ENCODE measurements at regions not wholly inside any gene's neighbourhood (a gene's known extent, or its start where the extent isn't known, plus 50 kb on each side); places are given as distances from the start of the nearest gene placed in this dataset.

- ChIA-PET POLR2A (no interaction called here), CTCF (interaction anchor here (1.0 kb wide), 1 partner anchor 13 kb away, joined by 3 read pairs; no protein-coding TSS in a partner anchor)
- Mint-ChIP-seq H3K27ac (peak overlapping the region in 1 of 8 donors; percentile 5), H3K4me1 (peaks cover 0 to 6% (median 0%) of the 10 kb centered on the region in 3 donors), H3K27me3 (peaks cover 4 to 17% of the 10 kb centered on the region in 2 donors), H3K4me3 (no peak overlapping the region), H3K9me3 (no peaks in the 10 kb centered on the region), H3K36me3 (peaks cover 0 to 3% (median 0%) of the 10 kb centered on the region in 3 donors)
- H3K4me3 ChIP-seq (ENCODE audit: low read length), result no peak overlapping the region
- H3K36me3 ChIP-seq (ENCODE audit: insufficient read depth, low read length), result no peaks in the 10 kb centered on the region
- H3K9me3 ChIP-seq (ENCODE audit: low read length), result no peaks in the 10 kb centered on the region
- no peak for DNase-seq
- H3K27ac ChIP-seq (ENCODE audit: low read depth, low read length), result no peak overlapping the region
- H3K4me1 ChIP-seq (ENCODE audit: insufficient read depth, low read length), result no peaks in the 10 kb centered on the region
- no peaks in the 10 kb centered on the region for H3K27me3 ChIP-seq (ENCODE audit: insufficient read depth, low read length, poor library complexity, severe bottlenecking)
These were observed 86.9 kb upstream of the RPS23 start for GRCh38 chr5:82365026-82365425.

GRCh38 chr5:82364497-82364896 lies 86.3 kb upstream of the RPS23 start:
- ChIA-PET CTCF (no interaction called here), POLR2A (no interaction called here)
- no peak for DNase-seq
- no peaks in the 10 kb centered on the region for H3K36me3 ChIP-seq (ENCODE audit: insufficient read depth, low read length)
- no peaks in the 10 kb centered on the region for H3K4me1 ChIP-seq (ENCODE audit: insufficient read depth, low read length)
- Mint-ChIP-seq H3K4me1 (peaks cover 0 to 6% (median 0%) of the 10 kb centered on the region in 3 donors), H3K36me3 (peaks cover 0 to 3% (median 0%) of the 10 kb centered on the region in 3 donors), H3K27ac (peak overlapping the region in 1 of 8 donors; percentile 56), H3K27me3 (peaks cover 4 to 17% of the 10 kb centered on the region in 2 donors), H3K9me3 (no peaks in the 10 kb centered on the region), H3K4me3 (no peak overlapping the region)
- H3K9me3 ChIP-seq (ENCODE audit: low read length), result no peaks in the 10 kb centered on the region
- no peaks in the 10 kb centered on the region for H3K27me3 ChIP-seq (ENCODE audit: insufficient read depth, low read length, poor library complexity, severe bottlenecking)
- no peak overlapping the region for H3K27ac ChIP-seq (ENCODE audit: low read depth, low read length)
- H3K4me3 ChIP-seq (ENCODE audit: low read length), result no peak overlapping the region

GRCh38 chr5:82363524-82363923 lies 85.4 kb upstream of the RPS23 start:
- Mint-ChIP-seq H3K9me3 (no peaks in the 10 kb centered on the region), H3K27me3 (peaks cover 4 to 17% of the 10 kb centered on the region in 2 donors), H3K27ac (no peak overlapping the region), H3K36me3 (peaks cover 0 to 3% (median 0%) of the 10 kb centered on the region in 3 donors), H3K4me3 (no peak overlapping the region), H3K4me1 (peaks cover 2 to 9% (median 3%) of the 10 kb centered on the region in 3 donors)
- POLR2A ChIA-PET, result no interaction called here
- CTCF ChIA-PET, result interaction anchor here (0.7 kb wide), 1 partner anchor 11 kb away, joined by 4 read pairs; no protein-coding TSS in a partner anchor
- H3K4me1 ChIP-seq (ENCODE audit: insufficient read depth, low read length), result no peaks in the 10 kb centered on the region
- no peaks in the 10 kb centered on the region for H3K36me3 ChIP-seq (ENCODE audit: insufficient read depth, low read length)
- no peak overlapping the region for H3K27ac ChIP-seq (ENCODE audit: low read depth, low read length)
- no peak overlapping the region for H3K4me3 ChIP-seq (ENCODE audit: low read length)
- H3K9me3 ChIP-seq (ENCODE audit: low read length), result no peaks in the 10 kb centered on the region
- no peaks in the 10 kb centered on the region for H3K27me3 ChIP-seq (ENCODE audit: insufficient read depth, low read length, poor library complexity, severe bottlenecking)
- DNase-seq, result no peak

- DNase-seq, result no peak
- Mint-ChIP-seq H3K27me3 (peaks cover 4 to 17% of the 10 kb centered on the region in 2 donors), H3K9me3 (no peaks in the 10 kb centered on the region), H3K4me1 (peaks cover 10 to 18% (median 11%) of the 10 kb centered on the region in 3 donors), H3K4me3 (no peak overlapping the region), H3K27ac (peak overlapping the region in 2 of 8 donors; percentile 22 to 39), H3K36me3 (peaks cover 0 to 3% (median 0%) of the 10 kb centered on the region in 3 donors)
- H3K4me3 ChIP-seq (ENCODE audit: low read length), result no peak overlapping the region
- H3K4me1 ChIP-seq (ENCODE audit: insufficient read depth, low read length), result peaks cover 7% of the 10 kb centered on the region
- H3K36me3 ChIP-seq (ENCODE audit: insufficient read depth, low read length), result no peaks in the 10 kb centered on the region
- H3K27ac ChIP-seq (ENCODE audit: low read depth, low read length), result no peak overlapping the region
- no peaks in the 10 kb centered on the region for H3K9me3 ChIP-seq (ENCODE audit: low read length)
- ChIA-PET POLR2A (no interaction called here), CTCF (interaction anchor here (0.7 kb wide), 1 partner anchor 10 kb away, joined by 4 read pairs; no protein-coding TSS in a partner anchor)
- H3K27me3 ChIP-seq (ENCODE audit: insufficient read depth, low read length, poor library complexity, severe bottlenecking), result no peaks in the 10 kb centered on the region
These were observed 84.5 kb upstream of the RPS23 start for GRCh38 chr5:82362636-82363035.

GRCh38 chr5:82360022-82360421 lies 81.9 kb upstream of the RPS23 start:
- no peak for DNase-seq
- Mint-ChIP-seq H3K4me3 (no peak overlapping the region), H3K27ac (peak overlapping the region in 2 of 8 donors; percentile 64 to 95), H3K9me3 (no peaks in the 10 kb centered on the region), H3K27me3 (peaks cover 1 to 2% of the 10 kb centered on the region in 2 donors), H3K36me3 (peaks cover 0 to 3% (median 0%) of the 10 kb centered on the region in 3 donors), H3K4me1 (peaks cover 21 to 37% (median 27%) of the 10 kb centered on the region in 3 donors)
- H3K4me3 ChIP-seq (ENCODE audit: low read length), result no peak overlapping the region
- no peaks in the 10 kb centered on the region for H3K27me3 ChIP-seq (ENCODE audit: insufficient read depth, low read length, poor library complexity, severe bottlenecking)
- ChIA-PET CTCF (no interaction called here), POLR2A (no interaction called here)
- H3K9me3 ChIP-seq (ENCODE audit: low read length), result no peaks in the 10 kb centered on the region
- peaks cover 19% of the 10 kb centered on the region for H3K4me1 ChIP-seq (ENCODE audit: insufficient read depth, low read length)
- H3K27ac ChIP-seq (ENCODE audit: low read depth, low read length), result peak overlapping the region; percentile 26
- H3K36me3 ChIP-seq (ENCODE audit: insufficient read depth, low read length), result no peaks in the 10 kb centered on the region

- Mint-ChIP-seq H3K36me3 (peaks cover 0 to 3% (median 0%) of the 10 kb centered on the region in 3 donors), H3K4me3 (no peak overlapping the region), H3K27ac (peak overlapping the region in 7 of 8 donors; percentile 8 to 97 (median 77)), H3K27me3 (peaks cover 0 to 2% of the 10 kb centered on the region in 2 donors), H3K4me1 (peaks cover 21 to 37% (median 27%) of the 10 kb centered on the region in 3 donors), H3K9me3 (no peaks in the 10 kb centered on the region)
- H3K4me3 ChIP-seq (ENCODE audit: low read length), result no peak overlapping the region
- no peaks in the 10 kb centered on the region for H3K36me3 ChIP-seq (ENCODE audit: insufficient read depth, low read length)
- H3K27ac ChIP-seq (ENCODE audit: low read depth, low read length), result no peak overlapping the region
- ChIA-PET POLR2A (no interaction called here), CTCF (no interaction called here)
- no peaks in the 10 kb centered on the region for H3K27me3 ChIP-seq (ENCODE audit: insufficient read depth, low read length, poor library complexity, severe bottlenecking)
- H3K9me3 ChIP-seq (ENCODE audit: low read length), result no peaks in the 10 kb centered on the region
- peaks cover 19% of the 10 kb centered on the region for H3K4me1 ChIP-seq (ENCODE audit: insufficient read depth, low read length)
- no peak for DNase-seq
These were observed 81.1 kb upstream of the RPS23 start for GRCh38 chr5:82359272-82359671.

GRCh38 chr5:82358457-82358856 lies 80.3 kb upstream of the RPS23 start:
- no peaks in the 10 kb centered on the region for H3K9me3 ChIP-seq (ENCODE audit: low read length)
- no peak overlapping the region for H3K4me3 ChIP-seq (ENCODE audit: low read length)
- peaks cover 19% of the 10 kb centered on the region for H3K4me1 ChIP-seq (ENCODE audit: insufficient read depth, low read length)
- DNase-seq, result no peak
- no peaks in the 10 kb centered on the region for H3K36me3 ChIP-seq (ENCODE audit: insufficient read depth, low read length)
- Mint-ChIP-seq H3K27me3 (peaks cover 0 to 1% of the 10 kb centered on the region in 2 donors), H3K36me3 (peaks cover 0 to 3% (median 0%) of the 10 kb centered on the region in 3 donors), H3K9me3 (no peaks in the 10 kb centered on the region), H3K4me1 (peaks cover 21 to 37% (median 27%) of the 10 kb centered on the region in 3 donors), H3K27ac (peak overlapping the region in 7 of 8 donors; percentile 94 to 99 (median 95)), H3K4me3 (no peak overlapping the region)
- POLR2A ChIA-PET, result no interaction called here
- CTCF ChIA-PET, result interaction anchor here (1.5 kb wide), 1 partner anchor 136 kb away, joined by 3 read pairs; no protein-coding TSS in a partner anchor
- H3K27ac ChIP-seq (ENCODE audit: low read depth, low read length), result peak overlapping the region; percentile 60
- no peaks in the 10 kb centered on the region for H3K27me3 ChIP-seq (ENCODE audit: insufficient read depth, low read length, poor library complexity, severe bottlenecking)

GRCh38 chr5:82356808-82357671 lies 78.9 kb upstream of the RPS23 start:
- H3K9me3 Mint-ChIP-seq, result no peaks in the 10 kb centered on the region
- POLR2A ChIA-PET, result interaction anchor here (0.6 kb wide), 1 partner anchor 453 kb away, joined by 3 read pairs; no protein-coding TSS in a partner anchor
- H3K36me3 ChIP-seq (ENCODE audit: insufficient read depth, low read length), result no peaks in the 10 kb centered on the region
- H3K27ac ChIP-seq (ENCODE audit: low read depth, low read length), result peak overlapping the region; percentile 60
- H3K4me1 Mint-ChIP-seq, result peaks cover 25 to 43% (median 27%) of the 10 kb centered on the region in 3 donors
- H3K27ac Mint-ChIP-seq, result peak overlapping the region; percentile 91 to 99 (median 95)
- peak overlapping the region; percentile 46 to 87 (median 79) for H3K4me3 Mint-ChIP-seq
- peak overlapping the region; percentile 49 for H3K4me3 ChIP-seq (ENCODE audit: low read length)
- DNase-seq, result peak; percentile 50 to 88 (median 85)
- H3K9me3 ChIP-seq (ENCODE audit: low read length), result no peaks in the 10 kb centered on the region
- peaks cover 19% of the 10 kb centered on the region for H3K4me1 ChIP-seq (ENCODE audit: insufficient read depth, low read length)
- no peaks in the 10 kb centered on the region for H3K27me3 Mint-ChIP-seq
- CTCF ChIA-PET, result interaction anchor here (1.5 kb wide), 1 partner anchor 138 kb away, joined by 3 read pairs; no protein-coding TSS in a partner anchor
- H3K27me3 ChIP-seq (ENCODE audit: insufficient read depth, low read length, poor library complexity, severe bottlenecking), result no peaks in the 10 kb centered on the region
- no peaks in the 10 kb centered on the region for H3K36me3 Mint-ChIP-seq

Data from CD8-positive, alpha-beta memory T cell (primary cell).